ENCODE measurements at regions not wholly inside any gene's neighbourhood (a gene's known extent, or its start where the extent isn't known, plus 50 kb on each side); places are given as distances from the start of the nearest gene placed in this dataset.

DNA sequence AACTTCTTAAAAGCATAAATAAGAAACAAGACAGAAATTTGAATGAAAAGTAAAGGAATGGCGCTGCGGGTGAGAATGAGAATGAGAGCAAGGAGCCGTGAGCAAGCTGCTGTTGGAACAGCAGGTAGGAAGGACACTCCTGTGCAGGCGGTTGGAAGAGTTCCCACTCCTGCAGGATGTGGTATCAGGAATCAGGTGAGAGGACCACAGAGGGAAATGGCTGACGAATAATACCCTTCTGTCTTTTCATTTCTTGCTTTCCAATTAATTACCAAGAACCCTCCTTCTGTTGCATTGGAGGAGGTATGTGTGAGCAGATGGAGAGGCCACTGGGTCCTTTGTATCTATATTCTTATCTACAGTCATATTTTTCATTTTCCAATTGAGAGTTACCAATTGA is 1504.2 kb downstream of the EFNB2 start:
- no peak for TF ChIP-seq CTCF (conservative IDR thresholded peaks at IDR 0.05 in 1 of 2, IDR thresholded peaks at IDR 0.05 in 1 of 2; ENCODE audit: extremely low read depth in 1 of 2, insufficient read depth in 1 of 2, low read depth in 1 of 2, low read length in 2 of 2)
- no peak for TF ChIP-seq EZH2 (IDR thresholded peaks at IDR 0.05; ENCODE audit: borderline replicate concordance, low read length)

Data from mammary epithelial cell (primary cell).